Panc1 (cell line): ENCODE measurements at regions not wholly inside any gene's neighbourhood (a gene's known extent, or its start where the extent isn't known, plus 50 kb on each side); places are given as distances from the start of the nearest gene placed in this dataset.

ENCODE experiments used
- POLR2AphosphoS5 ChIP-seq: IDR thresholded peaks from 2 replicates; pipeline ENCODE4 v1.6.1; 2012; ENCODE audit warnings: mild to moderate bottlenecking, low read depth, low read length, moderate library complexity
- SIN3A ChIP-seq: IDR thresholded peaks from 2 replicates; pipeline ENCODE4 v1.6.1; 2012; ENCODE audit warnings: low read depth, mild to moderate bottlenecking, low read length, moderate library complexity, borderline replicate concordance; ENCODE audit not compliant: insufficient read depth
- TF ChIP-seq, protein P1 (sequence below): fragments of 450-650 bp; IDR thresholded peaks from 2 replicates; pipeline ENCODE4 v1.5.1; 2017; ENCODE audit warnings: mild to moderate bottlenecking

- TF ChIP-seq SIN3A (no peak), POLR2AphosphoS5 (no peak)
- TF ChIP-seq, protein P1, sequence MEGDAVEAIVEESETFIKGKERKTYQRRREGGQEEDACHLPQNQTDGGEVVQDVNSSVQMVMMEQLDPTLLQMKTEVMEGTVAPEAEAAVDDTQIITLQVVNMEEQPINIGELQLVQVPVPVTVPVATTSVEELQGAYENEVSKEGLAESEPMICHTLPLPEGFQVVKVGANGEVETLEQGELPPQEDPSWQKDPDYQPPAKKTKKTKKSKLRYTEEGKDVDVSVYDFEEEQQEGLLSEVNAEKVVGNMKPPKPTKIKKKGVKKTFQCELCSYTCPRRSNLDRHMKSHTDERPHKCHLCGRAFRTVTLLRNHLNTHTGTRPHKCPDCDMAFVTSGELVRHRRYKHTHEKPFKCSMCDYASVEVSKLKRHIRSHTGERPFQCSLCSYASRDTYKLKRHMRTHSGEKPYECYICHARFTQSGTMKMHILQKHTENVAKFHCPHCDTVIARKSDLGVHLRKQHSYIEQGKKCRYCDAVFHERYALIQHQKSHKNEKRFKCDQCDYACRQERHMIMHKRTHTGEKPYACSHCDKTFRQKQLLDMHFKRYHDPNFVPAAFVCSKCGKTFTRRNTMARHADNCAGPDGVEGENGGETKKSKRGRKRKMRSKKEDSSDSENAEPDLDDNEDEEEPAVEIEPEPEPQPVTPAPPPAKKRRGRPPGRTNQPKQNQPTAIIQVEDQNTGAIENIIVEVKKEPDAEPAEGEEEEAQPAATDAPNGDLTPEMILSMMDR: no peak
Observed at GRCh38 chr6:91097364-91097763, 510.5 kb upstream of the MAP3K7 start.
